ENCODE measurements at regions not wholly inside any gene's neighbourhood (a gene's known extent, or its start where the extent isn't known, plus 50 kb on each side); places are given as distances from the start of the nearest gene placed in this dataset.

GRCh38 chr2:195031411-195031810, 625.6 kb upstream of the SLC39A10 start:
- DNase-seq: no peak

GRCh38 chr2:195029804-195030654, 627.0 kb upstream of the SLC39A10 start:
- no peak for DNase-seq

- DNase-seq: no peak
Observed at GRCh38 chr2:195027947-195028346, 629.1 kb upstream of the SLC39A10 start.

- DNase-seq: no peak
Observed at GRCh38 chr2:195026261-195026660, 630.8 kb upstream of the SLC39A10 start.

GRCh38 chr2:195022508-195022830, 634.6 kb upstream of the SLC39A10 start:
- no peak for DNase-seq

- DNase-seq: no peak
Observed at GRCh38 chr2:195021711-195022507, 635.1 kb upstream of the SLC39A10 start.

- no peak for DNase-seq
Observed at GRCh38 chr2:195018462-195018861, 638.6 kb upstream of the SLC39A10 start.

GRCh38 chr2:195017890-195018289, 639.1 kb upstream of the SLC39A10 start:
- DNase-seq: no peak

- DNase-seq: no peak
Observed at GRCh38 chr2:195016841-195017240, 640.2 kb upstream of the SLC39A10 start.

GRCh38 chr2:195009202-195009601, 647.8 kb upstream of the SLC39A10 start:
- DNase-seq: no peak

- DNase-seq: no peak
Observed at GRCh38 chr2:195006856-195007255, 650.2 kb upstream of the SLC39A10 start.

- no peak for DNase-seq
Observed at GRCh38 chr2:195003881-195004471, 653.0 kb upstream of the SLC39A10 start.

GRCh38 chr2:195001924-195002323, 655.1 kb upstream of the SLC39A10 start:
- DNase-seq: no peak

- DNase-seq: no peak
Observed at GRCh38 chr2:194999771-195000170, 657.3 kb upstream of the SLC39A10 start.

GRCh38 chr2:194992648-194993047, 664.4 kb upstream of the SLC39A10 start:
- no peak for DNase-seq

GRCh38 chr2:194985258-194985657, 671.8 kb upstream of the SLC39A10 start:
- no peak for DNase-seq

GRCh38 chr2:194962254-194962653, 694.8 kb upstream of the SLC39A10 start:
- DNase-seq: no peak

GRCh38 chr2:194954218-194954617, 702.8 kb upstream of the SLC39A10 start:
- DNase-seq: no peak

- DNase-seq: no peak
Observed at GRCh38 chr2:194946826-194947225, 710.2 kb upstream of the SLC39A10 start.

GRCh38 chr2:194938066-194938465, 719.0 kb upstream of the SLC39A10 start:
- no peak for DNase-seq

- DNase-seq: no peak
Observed at GRCh38 chr2:194927489-194927888, 729.5 kb upstream of the SLC39A10 start.

- DNase-seq: no peak
Observed at GRCh38 chr2:194926873-194927272, 730.2 kb upstream of the SLC39A10 start.

GRCh38 chr2:194925742-194926141, 731.3 kb upstream of the SLC39A10 start:
- DNase-seq: no peak

GRCh38 chr2:194917519-194917918, 739.5 kb upstream of the SLC39A10 start:
- DNase-seq: no peak
